Astrocyte (in vitro differentiated cells and primary cell): ENCODE measurements at regions not wholly inside any gene's neighbourhood (a gene's known extent, or its start where the extent isn't known, plus 50 kb on each side); places are given as distances from the start of the nearest gene placed in this dataset.

Source experiments
- DNase-seq: peaks from one replicate; pipeline ENCODE4 v3.0.0-alpha.2; 2010; ENCODE audit warnings: low read depth
- FAIRE-seq: peaks from 2 replicates; lab custom pipeline; 2011; peaks lifted over from hg19 to GRCh38; lab: Jason Lieb, UNC
- H2AFZ ChIP-seq: 2 replicates; pipeline ENCODE4 v1.6.0; 2012; ENCODE audit warnings: low read depth, low read length, inconsistent platforms
- H3K27ac ChIP-seq: 2 replicates; pipeline ENCODE4 v1.5.1; 2011; ENCODE audit warnings: low read depth, low read length, inconsistent platforms
- H3K27me3 ChIP-seq: 2 replicates; pipeline ENCODE4 v1.6.0; 2011; ENCODE audit warnings: low read length, inconsistent platforms; ENCODE audit not compliant: insufficient read depth
- H3K36me3 ChIP-seq: 2 replicates; pipeline ENCODE4 v1.5.1; 2011; ENCODE audit warnings: low read length, inconsistent platforms; ENCODE audit not compliant: insufficient read depth
- H3K4me1 ChIP-seq: 2 replicates; pipeline ENCODE4 v1.5.1; 2011; ENCODE audit warnings: low read length, inconsistent platforms; ENCODE audit not compliant: insufficient read depth
- H3K4me2 ChIP-seq: 2 replicates; pipeline ENCODE4 v1.6.0; 2012; ENCODE audit warnings: low read length, inconsistent platforms
- H3K4me3 ChIP-seq: 2 replicates; pipeline ENCODE4 v1.5.1; 2011; ENCODE audit warnings: low read depth, mild to moderate bottlenecking, low read length, inconsistent platforms; ENCODE audit not compliant: insufficient read depth
- H3K79me2 ChIP-seq: 2 replicates; pipeline ENCODE4 v1.6.0; 2012; ENCODE audit warnings: mild to moderate bottlenecking, low read length, inconsistent platforms; ENCODE audit not compliant: insufficient read depth
- H3K9ac ChIP-seq: 2 replicates; pipeline ENCODE4 v1.6.0; 2012; ENCODE audit warnings: mild to moderate bottlenecking, low read length, inconsistent platforms
- H3K9me3 ChIP-seq: 2 replicates; pipeline ENCODE4 v1.5.1; 2012; ENCODE audit warnings: low read depth, mild to moderate bottlenecking, low read length, inconsistent platforms; ENCODE audit not compliant: insufficient read depth
- H4K20me1 ChIP-seq: 2 replicates; pipeline ENCODE4 v1.6.0; 2012; ENCODE audit warnings: low read length, inconsistent platforms; ENCODE audit not compliant: insufficient read depth
- H3K27ac Mint-ChIP-seq: one replicate; pipeline ENCODE4 v1.8.0; 2021; ENCODE audit warnings: mild to moderate bottlenecking, mixed read lengths; ENCODE audit not compliant: unreplicated experiment
- H3K27me3 Mint-ChIP-seq: one replicate; pipeline ENCODE4 v1.8.0; 2021; ENCODE audit warnings: low read depth, mixed read lengths; ENCODE audit not compliant: unreplicated experiment
- H3K36me3 Mint-ChIP-seq: one replicate; pipeline ENCODE4 v1.8.0; 2021; ENCODE audit warnings: low read depth, mixed read lengths; ENCODE audit not compliant: unreplicated experiment
- H3K4me1 Mint-ChIP-seq: one replicate; pipeline ENCODE4 v1.8.0; 2021; ENCODE audit warnings: low read depth, mixed read lengths; ENCODE audit not compliant: unreplicated experiment
- H3K4me3 Mint-ChIP-seq: one replicate; pipeline ENCODE4 v1.8.0; 2021; ENCODE audit warnings: mild to moderate bottlenecking, moderate library complexity, mixed read lengths; ENCODE audit not compliant: unreplicated experiment
- H3K9me3 Mint-ChIP-seq: one replicate; pipeline ENCODE4 v1.8.0; 2021; ENCODE audit warnings: mild to moderate bottlenecking, mixed read lengths; ENCODE audit not compliant: unreplicated experiment
- EZH2 ChIP-seq: IDR thresholded peaks from 2 replicates; pipeline ENCODE4 v1.6.1; 2012; ENCODE audit warnings: mild to moderate bottlenecking, low read length, inconsistent platforms; ENCODE audit not compliant: insufficient read depth
- TF ChIP-seq, protein P1 (sequence below): IDR thresholded peaks from 2 replicates; pipeline ENCODE4 v1.5.1; 2011; ENCODE audit warnings: low read depth, mild to moderate bottlenecking, inconsistent platforms, low read length, moderate library complexity; ENCODE audit not compliant: insufficient read depth

DNA sequence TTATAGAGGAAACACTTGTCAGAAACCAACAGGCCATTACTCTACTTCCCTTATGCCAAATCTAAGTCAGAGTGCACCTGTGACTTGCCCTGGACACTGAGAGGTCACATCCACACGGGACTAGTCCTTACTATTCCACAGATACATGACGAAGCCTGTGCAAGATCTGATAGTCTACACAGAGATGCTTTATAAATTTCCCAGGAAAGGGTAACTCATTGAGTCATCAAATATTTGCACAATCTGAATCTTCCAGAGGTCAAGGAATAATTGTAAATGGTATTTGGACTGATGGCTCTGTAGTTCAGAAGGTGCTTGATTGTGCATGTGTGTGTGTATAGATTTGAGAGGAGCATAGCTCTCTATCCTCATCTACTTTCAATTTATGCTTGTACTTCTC lies 55.2 kb upstream of the JAK2 start:
- Mint-ChIP-seq H3K27me3 (no peaks in the 10 kb centered on the region), H3K27ac (no peak overlapping the region), H3K36me3 (no peaks in the 10 kb centered on the region), H3K9me3 (peaks cover 2% of the 10 kb centered on the region), H3K4me3 (no peak overlapping the region), H3K4me1 (peaks cover 5% of the 10 kb centered on the region)
- Histone ChIP-seq H3K9ac (no peak overlapping the region), H3K4me1 (no peaks in the 10 kb centered on the region), H3K79me2 (no peaks in the 10 kb centered on the region), H3K4me3 (no peak overlapping the region), H4K20me1 (no peaks in the 10 kb centered on the region), H3K4me2 (no peak overlapping the region), H3K27me3 (no peaks in the 10 kb centered on the region), H3K36me3 (no peaks in the 10 kb centered on the region), H3K27ac (no peak overlapping the region), H2AFZ (no peak overlapping the region), H3K9me3 (no peaks in the 10 kb centered on the region)
- TF ChIP-seq, protein P1, sequence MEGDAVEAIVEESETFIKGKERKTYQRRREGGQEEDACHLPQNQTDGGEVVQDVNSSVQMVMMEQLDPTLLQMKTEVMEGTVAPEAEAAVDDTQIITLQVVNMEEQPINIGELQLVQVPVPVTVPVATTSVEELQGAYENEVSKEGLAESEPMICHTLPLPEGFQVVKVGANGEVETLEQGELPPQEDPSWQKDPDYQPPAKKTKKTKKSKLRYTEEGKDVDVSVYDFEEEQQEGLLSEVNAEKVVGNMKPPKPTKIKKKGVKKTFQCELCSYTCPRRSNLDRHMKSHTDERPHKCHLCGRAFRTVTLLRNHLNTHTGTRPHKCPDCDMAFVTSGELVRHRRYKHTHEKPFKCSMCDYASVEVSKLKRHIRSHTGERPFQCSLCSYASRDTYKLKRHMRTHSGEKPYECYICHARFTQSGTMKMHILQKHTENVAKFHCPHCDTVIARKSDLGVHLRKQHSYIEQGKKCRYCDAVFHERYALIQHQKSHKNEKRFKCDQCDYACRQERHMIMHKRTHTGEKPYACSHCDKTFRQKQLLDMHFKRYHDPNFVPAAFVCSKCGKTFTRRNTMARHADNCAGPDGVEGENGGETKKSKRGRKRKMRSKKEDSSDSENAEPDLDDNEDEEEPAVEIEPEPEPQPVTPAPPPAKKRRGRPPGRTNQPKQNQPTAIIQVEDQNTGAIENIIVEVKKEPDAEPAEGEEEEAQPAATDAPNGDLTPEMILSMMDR: no peak
- TF ChIP-seq EZH2: no peak
- no peak for FAIRE-seq
- peak; percentile 4 for DNase-seq

DNA sequence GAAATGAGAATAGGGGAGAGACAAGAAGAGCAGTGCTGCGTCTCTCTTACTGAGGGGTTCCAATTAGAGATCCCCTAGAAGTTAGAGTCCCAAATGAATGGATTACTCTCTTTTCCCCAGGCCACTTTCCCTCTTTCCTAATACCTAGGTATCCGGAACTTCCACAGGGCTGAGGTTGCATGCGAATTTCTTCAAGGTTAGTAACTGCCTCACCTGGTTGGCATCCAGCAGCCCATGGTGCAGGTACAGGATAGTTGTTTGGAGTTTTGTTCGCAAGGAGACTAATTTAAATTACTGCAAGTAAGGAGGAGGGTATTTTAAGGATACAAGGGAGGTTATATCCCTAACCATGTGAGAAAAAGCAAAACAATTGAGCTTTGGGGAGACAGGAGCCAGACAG lies 52.4 kb upstream of the JAK2 start:
- Histone ChIP-seq H3K27ac (no peak overlapping the region), H3K9me3 (no peaks in the 10 kb centered on the region), H3K9ac (no peak overlapping the region), H3K36me3 (no peaks in the 10 kb centered on the region), H2AFZ (no peak overlapping the region), H3K79me2 (no peaks in the 10 kb centered on the region), H4K20me1 (no peaks in the 10 kb centered on the region), H3K4me1 (peaks cover 3% of the 10 kb centered on the region), H3K4me2 (no peak overlapping the region), H3K4me3 (no peak overlapping the region), H3K27me3 (no peaks in the 10 kb centered on the region)
- DNase-seq (no peak), FAIRE-seq (no peak)
- H3K4me1 Mint-ChIP-seq: no peaks in the 10 kb centered on the region
- TF ChIP-seq, protein P1: no peak
- TF ChIP-seq EZH2: no peak
- no peaks in the 10 kb centered on the region for H3K27me3 Mint-ChIP-seq
- H3K9me3 Mint-ChIP-seq: peaks cover 2% of the 10 kb centered on the region
- no peak overlapping the region for H3K4me3 Mint-ChIP-seq
- H3K36me3 Mint-ChIP-seq: no peaks in the 10 kb centered on the region
- no peak overlapping the region for H3K27ac Mint-ChIP-seq

DNA sequence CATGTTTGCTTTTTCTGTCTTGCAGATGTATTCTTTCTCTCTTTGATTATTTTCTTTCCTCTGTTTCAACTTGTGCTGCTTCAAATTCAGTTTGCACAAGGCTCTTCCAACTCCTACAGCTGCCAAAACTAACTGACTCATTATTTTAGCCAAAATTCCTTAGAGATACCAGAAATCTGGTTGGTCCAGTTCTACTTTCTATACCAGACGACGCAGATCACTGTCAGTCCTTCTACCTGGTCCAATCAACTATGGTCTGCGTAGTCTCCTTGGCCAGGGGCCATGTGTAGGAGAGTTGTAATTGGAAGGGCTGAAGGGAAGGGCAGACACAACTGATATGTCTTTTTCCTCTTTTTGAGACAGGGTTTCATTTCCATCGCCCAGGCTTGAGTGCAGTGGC lies 51.9 kb upstream of the JAK2 start:
- Histone ChIP-seq H3K9ac (no peak overlapping the region), H3K79me2 (no peaks in the 10 kb centered on the region), H2AFZ (no peak overlapping the region), H3K9me3 (no peaks in the 10 kb centered on the region), H3K4me2 (no peak overlapping the region), H3K4me3 (no peak overlapping the region), H3K36me3 (no peaks in the 10 kb centered on the region), H3K27me3 (no peaks in the 10 kb centered on the region), H4K20me1 (no peaks in the 10 kb centered on the region), H3K27ac (no peak overlapping the region), H3K4me1 (peaks cover 3% of the 10 kb centered on the region)
- Mint-ChIP-seq H3K36me3 (no peaks in the 10 kb centered on the region), H3K9me3 (peaks cover 2% of the 10 kb centered on the region), H3K27me3 (no peaks in the 10 kb centered on the region), H3K4me3 (no peak overlapping the region), H3K4me1 (no peaks in the 10 kb centered on the region), H3K27ac (no peak overlapping the region)
- DNase-seq (peak; percentile 34), FAIRE-seq (no peak)
- TF ChIP-seq, protein P1: no peak
- TF ChIP-seq EZH2: no peak
